ENCODE measurements at regions not wholly inside any gene's neighbourhood (a gene's known extent, or its start where the extent isn't known, plus 50 kb on each side); places are given as distances from the start of the nearest gene placed in this dataset.

DNA sequence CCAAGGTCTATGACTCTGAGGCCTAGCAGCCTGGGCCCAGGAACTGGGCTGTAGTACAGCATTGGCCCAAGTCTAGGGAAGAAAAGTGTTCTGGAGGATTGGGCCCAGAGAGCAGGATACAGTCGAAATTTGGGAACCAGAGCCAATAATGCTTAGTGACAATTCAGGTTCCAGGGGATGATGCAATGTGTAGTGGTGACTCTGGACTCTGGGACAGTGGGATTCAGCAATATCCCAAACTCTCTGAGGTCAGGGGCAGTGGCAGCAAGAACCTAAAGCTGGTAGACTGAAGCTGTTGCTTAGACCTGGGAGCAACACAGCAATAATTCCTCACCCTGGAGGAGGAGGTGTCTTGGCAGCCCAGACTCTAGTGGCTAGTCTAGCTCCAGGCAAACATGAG, 545.5 kb upstream of the ARGLU1 start:
- TF ChIP-seq ZNF341 (tag by site-specific recombination; IDR thresholded peaks at IDR 0.05; ENCODE audit: low read depth) (no peak), KLF8 (tag by site-specific recombination; IDR thresholded peaks at IDR 0.05) (no peak), ZBTB8A (tag by site-specific recombination; IDR thresholded peaks at IDR 0.05) (no peak), ZNF311 (tag by site-specific recombination; IDR thresholded peaks at IDR 0.05; ENCODE audit: borderline replicate concordance) (no peak), KLF16 (tag by site-specific recombination; IDR thresholded peaks at IDR 0.05) (no peak), MEIS1 (CRISPR knock-in tag; IDR thresholded peaks at IDR 0.05; ENCODE audit: borderline replicate concordance) (no peak)
- TF ChIP-seq, protein P1, sequence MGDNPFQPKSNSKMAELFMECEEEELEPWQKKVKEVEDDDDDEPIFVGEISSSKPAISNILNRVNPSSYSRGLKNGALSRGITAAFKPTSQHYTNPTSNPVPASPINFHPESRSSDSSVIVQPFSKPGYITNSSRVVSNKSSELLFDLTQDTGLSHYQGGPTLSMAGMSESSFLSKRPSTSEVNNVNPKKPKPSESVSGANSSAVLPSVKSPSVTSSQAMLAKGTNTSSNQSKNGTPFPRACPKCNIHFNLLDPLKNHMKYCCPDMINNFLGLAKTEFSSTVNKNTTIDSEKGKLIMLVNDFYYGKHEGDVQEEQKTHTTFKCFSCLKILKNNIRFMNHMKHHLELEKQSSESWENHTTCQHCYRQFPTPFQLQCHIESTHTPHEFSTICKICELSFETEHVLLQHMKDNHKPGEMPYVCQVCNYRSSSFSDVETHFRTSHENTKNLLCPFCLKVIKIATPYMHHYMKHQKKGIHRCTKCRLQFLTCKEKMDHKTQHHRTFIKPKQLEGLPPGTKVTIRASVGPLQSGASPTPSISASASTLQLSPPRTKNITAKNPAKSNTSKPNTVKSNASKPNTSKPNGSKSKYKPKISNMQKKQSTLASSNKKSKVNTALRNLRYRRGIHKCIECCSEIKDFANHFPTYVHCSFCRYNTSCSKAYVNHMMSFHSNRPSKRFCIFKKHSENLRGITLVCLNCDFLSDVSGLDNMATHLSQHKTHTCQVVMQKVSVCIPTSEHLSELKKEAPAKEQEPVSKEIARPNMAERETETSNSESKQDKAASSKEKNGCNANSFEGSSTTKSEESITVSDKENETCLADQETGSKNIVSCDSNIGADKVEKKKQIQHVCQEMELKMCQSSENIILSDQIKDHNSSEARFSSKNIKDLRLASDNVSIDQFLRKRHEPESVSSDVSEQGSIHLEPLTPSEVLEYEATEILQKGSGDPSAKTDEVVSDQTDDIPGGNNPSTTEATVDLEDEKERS (tag by site-specific recombination; IDR thresholded peaks at IDR 0.05) = no peak
- TF ChIP-seq, protein P2, sequence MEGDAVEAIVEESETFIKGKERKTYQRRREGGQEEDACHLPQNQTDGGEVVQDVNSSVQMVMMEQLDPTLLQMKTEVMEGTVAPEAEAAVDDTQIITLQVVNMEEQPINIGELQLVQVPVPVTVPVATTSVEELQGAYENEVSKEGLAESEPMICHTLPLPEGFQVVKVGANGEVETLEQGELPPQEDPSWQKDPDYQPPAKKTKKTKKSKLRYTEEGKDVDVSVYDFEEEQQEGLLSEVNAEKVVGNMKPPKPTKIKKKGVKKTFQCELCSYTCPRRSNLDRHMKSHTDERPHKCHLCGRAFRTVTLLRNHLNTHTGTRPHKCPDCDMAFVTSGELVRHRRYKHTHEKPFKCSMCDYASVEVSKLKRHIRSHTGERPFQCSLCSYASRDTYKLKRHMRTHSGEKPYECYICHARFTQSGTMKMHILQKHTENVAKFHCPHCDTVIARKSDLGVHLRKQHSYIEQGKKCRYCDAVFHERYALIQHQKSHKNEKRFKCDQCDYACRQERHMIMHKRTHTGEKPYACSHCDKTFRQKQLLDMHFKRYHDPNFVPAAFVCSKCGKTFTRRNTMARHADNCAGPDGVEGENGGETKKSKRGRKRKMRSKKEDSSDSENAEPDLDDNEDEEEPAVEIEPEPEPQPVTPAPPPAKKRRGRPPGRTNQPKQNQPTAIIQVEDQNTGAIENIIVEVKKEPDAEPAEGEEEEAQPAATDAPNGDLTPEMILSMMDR (tag by site-specific recombination; IDR thresholded peaks at IDR 0.05) = no peak
- TF ChIP-seq, protein P3, sequence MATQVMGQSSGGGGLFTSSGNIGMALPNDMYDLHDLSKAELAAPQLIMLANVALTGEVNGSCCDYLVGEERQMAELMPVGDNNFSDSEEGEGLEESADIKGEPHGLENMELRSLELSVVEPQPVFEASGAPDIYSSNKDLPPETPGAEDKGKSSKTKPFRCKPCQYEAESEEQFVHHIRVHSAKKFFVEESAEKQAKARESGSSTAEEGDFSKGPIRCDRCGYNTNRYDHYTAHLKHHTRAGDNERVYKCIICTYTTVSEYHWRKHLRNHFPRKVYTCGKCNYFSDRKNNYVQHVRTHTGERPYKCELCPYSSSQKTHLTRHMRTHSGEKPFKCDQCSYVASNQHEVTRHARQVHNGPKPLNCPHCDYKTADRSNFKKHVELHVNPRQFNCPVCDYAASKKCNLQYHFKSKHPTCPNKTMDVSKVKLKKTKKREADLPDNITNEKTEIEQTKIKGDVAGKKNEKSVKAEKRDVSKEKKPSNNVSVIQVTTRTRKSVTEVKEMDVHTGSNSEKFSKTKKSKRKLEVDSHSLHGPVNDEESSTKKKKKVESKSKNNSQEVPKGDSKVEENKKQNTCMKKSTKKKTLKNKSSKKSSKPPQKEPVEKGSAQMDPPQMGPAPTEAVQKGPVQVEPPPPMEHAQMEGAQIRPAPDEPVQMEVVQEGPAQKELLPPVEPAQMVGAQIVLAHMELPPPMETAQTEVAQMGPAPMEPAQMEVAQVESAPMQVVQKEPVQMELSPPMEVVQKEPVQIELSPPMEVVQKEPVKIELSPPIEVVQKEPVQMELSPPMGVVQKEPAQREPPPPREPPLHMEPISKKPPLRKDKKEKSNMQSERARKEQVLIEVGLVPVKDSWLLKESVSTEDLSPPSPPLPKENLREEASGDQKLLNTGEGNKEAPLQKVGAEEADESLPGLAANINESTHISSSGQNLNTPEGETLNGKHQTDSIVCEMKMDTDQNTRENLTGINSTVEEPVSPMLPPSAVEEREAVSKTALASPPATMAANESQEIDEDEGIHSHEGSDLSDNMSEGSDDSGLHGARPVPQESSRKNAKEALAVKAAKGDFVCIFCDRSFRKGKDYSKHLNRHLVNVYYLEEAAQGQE (tag by site-specific recombination; IDR thresholded peaks at IDR 0.05) = no peak
